Osteoblast (primary cell): ENCODE measurements at regions not wholly inside any gene's neighbourhood (a gene's known extent, or its start where the extent isn't known, plus 50 kb on each side); places are given as distances from the start of the nearest gene placed in this dataset.

Experiments
- DNase-seq: peaks from one replicate; pipeline ENCODE4 v3.0.0; 2011; ENCODE audit warnings: low spot score, mixed read lengths; ENCODE audit not compliant: insufficient read length; ENCODE audit errors: missing footprints
- H2AFZ ChIP-seq: 2 replicates; pipeline ENCODE4 v1.6.0; 2011; ENCODE audit warnings: mild to moderate bottlenecking, low read length
- H3K27ac ChIP-seq: 2 replicates; pipeline ENCODE4 v1.5.1; 2011; ENCODE audit warnings: mild to moderate bottlenecking, low read depth, low read length, moderate library complexity
- H3K27me3 ChIP-seq: 2 replicates; pipeline ENCODE4 v1.6.0; 2012; ENCODE audit warnings: mild to moderate bottlenecking, control low read depth, inconsistent platforms, low read length, moderate library complexity; ENCODE audit not compliant: insufficient read depth
- H3K36me3 ChIP-seq: 2 replicates; pipeline ENCODE4 v1.5.1; 2011; ENCODE audit warnings: mild to moderate bottlenecking, low read length, control low read depth, moderate library complexity; ENCODE audit not compliant: insufficient read depth
- H3K4me1 ChIP-seq: 2 replicates; pipeline ENCODE4 v1.5.1; 2011; ENCODE audit warnings: mild to moderate bottlenecking, low read length, control low read depth, moderate library complexity; ENCODE audit not compliant: insufficient read depth
- H3K4me2 ChIP-seq: 2 replicates; pipeline ENCODE4 v1.6.0; 2011; ENCODE audit warnings: mild to moderate bottlenecking, low read length; ENCODE audit not compliant: insufficient read depth
- H3K4me3 ChIP-seq: fragments of 200-600 bp; sonication (generic); 3 replicates; pipeline ENCODE4 v1.5.1; 2012; ENCODE audit warnings: mild to moderate bottlenecking, low read length, inconsistent platforms; ENCODE audit not compliant: insufficient read depth
- H3K79me2 ChIP-seq: 2 replicates; pipeline ENCODE4 v1.6.0; 2012; ENCODE audit warnings: mild to moderate bottlenecking, low read length, control low read depth, inconsistent platforms; ENCODE audit not compliant: insufficient read depth
- H3K9me3 ChIP-seq: 2 replicates; pipeline ENCODE4 v1.5.1; 2011; ENCODE audit warnings: low read depth, low read length, control low read depth
- H4K20me1 ChIP-seq: 2 replicates; pipeline ENCODE4 v1.6.0; 2012; ENCODE audit warnings: mild to moderate bottlenecking, low read length, control low read depth; ENCODE audit not compliant: insufficient read depth
- TF ChIP-seq, protein P1 (sequence below): IDR thresholded peaks from 2 replicates; pipeline ENCODE4 v1.5.1; 2011; ENCODE audit warnings: mild to moderate bottlenecking, low read depth, low read length, moderate library complexity; ENCODE audit errors: extremely low read depth

DNA sequence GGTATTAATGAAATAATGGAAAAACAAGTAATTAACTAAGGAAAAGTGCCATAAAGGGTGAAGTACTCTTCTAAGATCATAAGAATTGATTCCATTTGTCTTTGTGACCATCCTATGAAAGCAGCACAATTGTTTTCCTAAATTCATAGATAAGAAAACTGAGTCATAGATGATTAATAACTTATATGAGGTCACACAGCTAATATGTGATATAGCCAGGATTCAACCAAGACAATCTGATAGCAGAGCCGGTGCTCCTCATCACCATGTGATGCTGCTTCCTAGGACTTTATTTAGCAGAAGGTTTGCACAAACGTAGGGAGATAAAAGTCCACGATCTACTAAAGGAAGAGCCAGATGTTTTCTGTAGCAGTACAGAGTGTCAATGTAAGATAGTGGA lies 181.5 kb upstream of the SYT1 start:
- no peak overlapping the region for H3K27ac ChIP-seq
- DNase-seq: no peak

DNA sequence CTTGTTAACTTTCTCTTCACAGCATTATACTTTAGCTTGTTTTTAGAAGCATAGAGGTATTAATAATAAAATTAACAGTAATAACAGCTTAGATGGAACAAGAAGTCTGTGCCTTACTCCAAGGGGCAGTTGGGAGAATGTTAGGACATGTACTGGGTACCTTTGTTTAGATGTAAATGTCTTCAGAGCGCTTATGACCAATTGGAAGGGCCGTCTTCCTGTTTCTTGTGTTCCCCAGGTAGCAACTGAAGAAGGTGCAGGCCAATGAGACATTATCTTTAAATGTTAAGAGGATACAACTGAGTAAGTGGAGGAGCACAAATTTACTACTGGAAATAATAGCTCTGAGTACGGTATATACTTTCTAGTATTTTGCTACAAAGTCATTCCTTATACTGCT lies 180.9 kb upstream of the SYT1 start:
- Histone ChIP-seq H3K4me2 (no peak overlapping the region), H2AFZ (no peak overlapping the region), H3K4me3 (no peak overlapping the region), H3K79me2 (no peaks in the 10 kb centered on the region), H4K20me1 (no peaks in the 10 kb centered on the region), H3K36me3 (no peaks in the 10 kb centered on the region), H3K9me3 (no peaks in the 10 kb centered on the region), H3K4me1 (no peaks in the 10 kb centered on the region), H3K27me3 (no peaks in the 10 kb centered on the region), H3K27ac (no peak overlapping the region)
- no peak for DNase-seq
- TF ChIP-seq, protein P1, sequence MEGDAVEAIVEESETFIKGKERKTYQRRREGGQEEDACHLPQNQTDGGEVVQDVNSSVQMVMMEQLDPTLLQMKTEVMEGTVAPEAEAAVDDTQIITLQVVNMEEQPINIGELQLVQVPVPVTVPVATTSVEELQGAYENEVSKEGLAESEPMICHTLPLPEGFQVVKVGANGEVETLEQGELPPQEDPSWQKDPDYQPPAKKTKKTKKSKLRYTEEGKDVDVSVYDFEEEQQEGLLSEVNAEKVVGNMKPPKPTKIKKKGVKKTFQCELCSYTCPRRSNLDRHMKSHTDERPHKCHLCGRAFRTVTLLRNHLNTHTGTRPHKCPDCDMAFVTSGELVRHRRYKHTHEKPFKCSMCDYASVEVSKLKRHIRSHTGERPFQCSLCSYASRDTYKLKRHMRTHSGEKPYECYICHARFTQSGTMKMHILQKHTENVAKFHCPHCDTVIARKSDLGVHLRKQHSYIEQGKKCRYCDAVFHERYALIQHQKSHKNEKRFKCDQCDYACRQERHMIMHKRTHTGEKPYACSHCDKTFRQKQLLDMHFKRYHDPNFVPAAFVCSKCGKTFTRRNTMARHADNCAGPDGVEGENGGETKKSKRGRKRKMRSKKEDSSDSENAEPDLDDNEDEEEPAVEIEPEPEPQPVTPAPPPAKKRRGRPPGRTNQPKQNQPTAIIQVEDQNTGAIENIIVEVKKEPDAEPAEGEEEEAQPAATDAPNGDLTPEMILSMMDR: no peak

More for the DNA sequence above, 181.5 kb upstream of the SYT1 start:
- no peaks in the 10 kb centered on the region for H3K4me1 ChIP-seq
- no peaks in the 10 kb centered on the region for H3K27me3 ChIP-seq
- no peaks in the 10 kb centered on the region for H4K20me1 ChIP-seq
- H3K4me3 ChIP-seq: no peak overlapping the region
- H3K9me3 ChIP-seq: no peaks in the 10 kb centered on the region
- no peak overlapping the region for H2AFZ ChIP-seq
- no peak overlapping the region for H3K4me2 ChIP-seq
- no peaks in the 10 kb centered on the region for H3K36me3 ChIP-seq
- TF ChIP-seq, protein P1: no peak
- H3K79me2 ChIP-seq: no peaks in the 10 kb centered on the region

GRCh38 chr12:78684419-78684818 lies 180.2 kb upstream of the SYT1 start:
- Histone ChIP-seq H3K4me3 (no peak overlapping the region), H3K27ac (no peak overlapping the region), H3K4me2 (no peak overlapping the region), H3K36me3 (no peaks in the 10 kb centered on the region), H3K9me3 (no peaks in the 10 kb centered on the region), H2AFZ (no peak overlapping the region), H3K27me3 (no peaks in the 10 kb centered on the region), H4K20me1 (no peaks in the 10 kb centered on the region), H3K4me1 (no peaks in the 10 kb centered on the region), H3K79me2 (no peaks in the 10 kb centered on the region)
- TF ChIP-seq, protein P1: no peak
- no peak for DNase-seq

DNA sequence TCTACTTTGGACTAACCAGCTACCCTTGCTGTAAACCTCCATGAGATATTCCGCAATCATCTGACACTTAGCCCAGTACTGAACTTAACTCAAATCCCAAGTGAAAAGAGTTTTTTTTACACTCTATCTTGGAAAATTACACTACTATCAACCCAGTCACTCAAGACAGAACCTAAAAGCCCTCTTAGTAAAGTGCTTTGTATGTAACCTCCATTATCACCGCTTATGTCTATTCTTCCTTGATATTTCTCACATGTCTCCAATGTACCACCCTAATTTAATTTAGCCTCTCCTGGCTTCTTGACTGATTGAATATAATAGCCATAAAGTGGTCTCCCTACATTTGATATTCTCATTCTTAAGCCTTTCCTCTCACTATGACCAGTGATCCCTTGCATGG lies 168.8 kb upstream of the SYT1 start:
- TF ChIP-seq, protein P1: no peak
- Histone ChIP-seq H4K20me1 (no peaks in the 10 kb centered on the region), H3K27ac (no peak overlapping the region), H3K79me2 (no peaks in the 10 kb centered on the region), H3K4me3 (no peak overlapping the region), H3K9me3 (no peaks in the 10 kb centered on the region), H3K4me1 (no peaks in the 10 kb centered on the region), H2AFZ (no peak overlapping the region), H3K36me3 (no peaks in the 10 kb centered on the region), H3K27me3 (no peaks in the 10 kb centered on the region), H3K4me2 (no peak overlapping the region)
- no peak for DNase-seq
